IPS-15b (cell line): ENCODE measurements at regions not wholly inside any gene's neighbourhood (a gene's known extent, or its start where the extent isn't known, plus 50 kb on each side); places are given as distances from the start of the nearest gene placed in this dataset.
"Not testable (repeated sequence)": the region's sequence is repeated elsewhere in the genome, so short reads cannot be mapped to it uniquely, and the experiment has no call there.

ENCODE experiments used
- H3K27me3 ChIP-seq: one replicate; pipeline ENCODE4 v1.6.1; 2013; ENCODE audit warnings: low read length; ENCODE audit not compliant: control insufficient read depth, insufficient read depth
- H3K36me3 ChIP-seq: one replicate; pipeline ENCODE4 v1.6.1; 2013; ENCODE audit warnings: low read length; ENCODE audit not compliant: control insufficient read depth, insufficient read depth
- H3K4me1 ChIP-seq: one replicate; pipeline ENCODE4 v1.6.1; 2013; ENCODE audit warnings: mild to moderate bottlenecking, low read length; ENCODE audit not compliant: control insufficient read depth, insufficient read depth
- H3K4me3 ChIP-seq: one replicate; pipeline ENCODE4 v1.5.1; 2013; ENCODE audit warnings: low read depth, low read length
- H3K9ac ChIP-seq: one replicate; pipeline ENCODE4 v1.6.1; 2013; ENCODE audit warnings: low read depth, mild to moderate bottlenecking, low read length
- H3K9me3 ChIP-seq: one replicate; pipeline ENCODE4 v1.6.1; 2013; ENCODE audit warnings: mild to moderate bottlenecking, low read length; ENCODE audit not compliant: control insufficient read depth, insufficient read depth

GRCh38 chr6:56734335-56734734 is 91.6 kb upstream of the DST start:
- Histone ChIP-seq H3K9ac (no peak overlapping the region), H3K9me3 (no peaks in the 10 kb centered on the region), H3K27me3 (no peaks in the 10 kb centered on the region), H3K36me3 (no peaks in the 10 kb centered on the region), H3K4me1 (no peaks in the 10 kb centered on the region), H3K4me3 (no peak overlapping the region)

GRCh38 chr6:56733211-56733697 is 90.6 kb upstream of the DST start:
- Histone ChIP-seq H3K27me3 (no peaks in the 10 kb centered on the region), H3K36me3 (no peaks in the 10 kb centered on the region), H3K4me3 (no peak overlapping the region), H3K4me1 (no peaks in the 10 kb centered on the region), H3K9ac (no peak overlapping the region), H3K9me3 (no peaks in the 10 kb centered on the region)

- H3K36me3 ChIP-seq, result no peaks in the 10 kb centered on the region
- H3K4me1 ChIP-seq, result peaks cover 5% of the 10 kb centered on the region
- H3K4me3 ChIP-seq, result no peak overlapping the region
- H3K9me3 ChIP-seq, result no peaks in the 10 kb centered on the region
- H3K27me3 ChIP-seq, result no peaks in the 10 kb centered on the region
- no peak overlapping the region for H3K9ac ChIP-seq
Observed at GRCh38 chr6:56732517-56732916, 89.8 kb upstream of the DST start.

GRCh38 chr6:56730663-56731529 is 88.2 kb upstream of the DST start:
- Histone ChIP-seq H3K27me3 (no peaks in the 10 kb centered on the region), H3K36me3 (no peaks in the 10 kb centered on the region), H3K4me1 (peaks cover 10% of the 10 kb centered on the region), H3K4me3 (no peak overlapping the region), H3K9me3 (no peaks in the 10 kb centered on the region), H3K9ac (no peak overlapping the region)

- H3K36me3 ChIP-seq, result no peaks in the 10 kb centered on the region
- no peak overlapping the region for H3K4me3 ChIP-seq
- H3K4me1 ChIP-seq, result peaks cover 10% of the 10 kb centered on the region
- H3K9me3 ChIP-seq, result no peaks in the 10 kb centered on the region
- H3K9ac ChIP-seq, result no peak overlapping the region
- H3K27me3 ChIP-seq, result no peaks in the 10 kb centered on the region
Observed at GRCh38 chr6:56729719-56730118, 87.0 kb upstream of the DST start.

- not testable (repeated sequence) for H3K9ac ChIP-seq, H3K27me3 ChIP-seq, H3K9me3 ChIP-seq, H3K4me3 ChIP-seq, H3K4me1 ChIP-seq, H3K36me3 ChIP-seq
Observed at GRCh38 chr6:56729166-56729565, 86.5 kb upstream of the DST start.

GRCh38 chr6:56727097-56727850 is 84.6 kb upstream of the DST start:
- no peaks in the 10 kb centered on the region for H3K36me3 ChIP-seq
- no peaks in the 10 kb centered on the region for H3K27me3 ChIP-seq
- H3K9ac ChIP-seq, result no peak overlapping the region
- peaks cover 10% of the 10 kb centered on the region for H3K4me1 ChIP-seq
- no peak overlapping the region for H3K4me3 ChIP-seq
- H3K9me3 ChIP-seq, result no peaks in the 10 kb centered on the region

- Histone ChIP-seq H3K36me3 (no peaks in the 10 kb centered on the region), H3K27me3 (no peaks in the 10 kb centered on the region), H3K9me3 (no peaks in the 10 kb centered on the region), H3K4me1 (peaks cover 10% of the 10 kb centered on the region), H3K4me3 (no peak overlapping the region), H3K9ac (no peak overlapping the region)
Observed at GRCh38 chr6:56725254-56725653, 82.6 kb upstream of the DST start.

GRCh38 chr6:56724455-56724854 is 81.8 kb upstream of the DST start:
- H3K4me1 ChIP-seq, result peaks cover 10% of the 10 kb centered on the region
- no peaks in the 10 kb centered on the region for H3K9me3 ChIP-seq
- no peak overlapping the region for H3K9ac ChIP-seq
- H3K4me3 ChIP-seq, result no peak overlapping the region
- H3K36me3 ChIP-seq, result no peaks in the 10 kb centered on the region
- no peaks in the 10 kb centered on the region for H3K27me3 ChIP-seq

- H3K27me3 ChIP-seq, result no peaks in the 10 kb centered on the region
- no peak overlapping the region for H3K9ac ChIP-seq
- H3K36me3 ChIP-seq, result no peaks in the 10 kb centered on the region
- H3K9me3 ChIP-seq, result no peaks in the 10 kb centered on the region
- H3K4me3 ChIP-seq, result no peak overlapping the region
- H3K4me1 ChIP-seq, result peaks cover 12% of the 10 kb centered on the region
Observed at GRCh38 chr6:56720882-56721281, 78.2 kb upstream of the DST start.

- not testable (repeated sequence) for H3K9me3 ChIP-seq, H3K9ac ChIP-seq, H3K36me3 ChIP-seq, H3K4me3 ChIP-seq, H3K27me3 ChIP-seq
- H3K4me1 ChIP-seq, result peaks cover 18% of the 10 kb centered on the region
Observed at GRCh38 chr6:56720202-56720601, 77.5 kb upstream of the DST start.
